Liver (tissue), 8 donors: ENCODE measurements at regions not wholly inside any gene's neighbourhood (a gene's known extent, or its start where the extent isn't known, plus 50 kb on each side); places are given as distances from the start of the nearest gene placed in this dataset.

Source experiments
- DNase-seq: peaks from one replicate; pipeline ENCODE4 v3.0.0-alpha.2; 2017; ENCODE audit warnings: low spot score
- H3K27ac ChIP-seq, 2 donors: one replicate each; pipeline ENCODE4 v1.7.0; 2013; ENCODE audit warnings: inconsistent platforms in 2 of 2, low read length in 2 of 2, control low read depth in 1 of 2, low read depth in 1 of 2, mild to moderate bottlenecking in 1 of 2
- H3K27me3 ChIP-seq, 4 donors: one replicate each; pipeline versions ENCODE4 v1.6.1 to v1.7.0; 2013; ENCODE audit warnings: low read length in 3 of 4, inconsistent platforms in 1 of 4, mild to moderate bottlenecking in 1 of 4, moderate library complexity in 1 of 4; ENCODE audit not compliant: control insufficient read depth in 4 of 4, insufficient read depth in 4 of 4
- H3K36me3 ChIP-seq, 4 donors: one replicate each; pipeline versions ENCODE4 v1.6.1 to v1.7.0; 2013; ENCODE audit warnings: low read length in 3 of 4, mild to moderate bottlenecking in 3 of 4, low read depth in 1 of 4, moderate library complexity in 1 of 4; ENCODE audit not compliant: control insufficient read depth in 4 of 4, insufficient read depth in 3 of 4
- H3K4me1 ChIP-seq, 4 donors: one replicate each; pipeline versions ENCODE4 v1.6.1 to v1.7.0; 2013; ENCODE audit warnings: low read length in 3 of 4, mild to moderate bottlenecking in 3 of 4, moderate library complexity in 1 of 4; ENCODE audit not compliant: control insufficient read depth in 4 of 4, insufficient read depth in 4 of 4
- H3K4me3 ChIP-seq, 3 donors: one replicate each; pipeline versions ENCODE4 v1.6.1 to v1.7.0; 2013; ENCODE audit warnings: low read length in 3 of 3, control low read depth in 1 of 3, low read depth in 1 of 3, mild to moderate bottlenecking in 1 of 3
- H3K9ac ChIP-seq, 2 donors: one replicate each; pipeline ENCODE4 v1.7.0; 2013; ENCODE audit warnings: low read length in 2 of 2, mild to moderate bottlenecking in 2 of 2, moderate library complexity in 2 of 2, control low read depth in 1 of 2, low read depth in 1 of 2
- H3K9me3 ChIP-seq, 4 donors: one replicate each; pipeline versions ENCODE4 v1.6.1 to v1.7.0; 2013; ENCODE audit warnings: low read length in 3 of 4; ENCODE audit not compliant: control insufficient read depth in 4 of 4
- EGR1 ChIP-seq, 2 donors: IDR thresholded peaks; 2 replicates each; pipeline ENCODE4 v1.6.1; 2016 to 2018; ENCODE audit warnings: antibody characterized with exemption in 2 of 2, low read depth in 2 of 2
- FOXA1 ChIP-seq: IDR thresholded peaks from 2 replicates; pipeline ENCODE4 v1.6.1; 2016; ENCODE audit warnings: antibody characterized with exemption
- FOXA2 ChIP-seq: IDR thresholded peaks from 2 replicates; pipeline ENCODE4 v1.6.1; 2016; ENCODE audit warnings: antibody characterized with exemption
- GABPA ChIP-seq, 2 donors: IDR thresholded peaks in 1 of 2; conservative IDR thresholded peaks in 1 of 2; 2 replicates each; pipeline ENCODE4 v1.6.1; 2016; ENCODE audit warnings: antibody characterized with exemption in 2 of 2, mild to moderate bottlenecking in 1 of 2, moderate library complexity in 1 of 2
- HNF4A ChIP-seq, 2 donors: conservative IDR thresholded peaks; 2 replicates each; pipeline ENCODE4 v1.6.1; 2016; ENCODE audit warnings: antibody characterized with exemption in 2 of 2, mild to moderate bottlenecking in 2 of 2
- HNF4G ChIP-seq: IDR thresholded peaks from 2 replicates; pipeline ENCODE4 v1.6.1; 2016; ENCODE audit warnings: antibody characterized with exemption
- JUND ChIP-seq, 2 donors: IDR thresholded peaks; 2 replicates each; pipeline ENCODE4 v1.6.1; 2016; ENCODE audit warnings: antibody characterized with exemption in 2 of 2
- NR2F2 ChIP-seq: IDR thresholded peaks from 2 replicates; pipeline ENCODE4 v1.6.1; 2016; ENCODE audit warnings: antibody characterized with exemption
- RAD21 ChIP-seq, 2 donors: IDR thresholded peaks; 2 replicates each; pipeline ENCODE4 v1.6.1; 2016; ENCODE audit warnings: antibody characterized with exemption in 2 of 2, mild to moderate bottlenecking in 2 of 2
- REST ChIP-seq: IDR thresholded peaks from 2 replicates; pipeline ENCODE4 v1.6.1; 2016; ENCODE audit warnings: antibody characterized with exemption, mild to moderate bottlenecking
- RXRA ChIP-seq, 2 donors: IDR thresholded peaks; 2 replicates each; pipeline ENCODE4 v1.6.1; 2017 to 2018; ENCODE audit warnings: antibody characterized with exemption in 2 of 2, mild to moderate bottlenecking in 1 of 2
- SP1 ChIP-seq: IDR thresholded peaks from 2 replicates; pipeline ENCODE4 v1.6.1; 2018; ENCODE audit warnings: antibody characterized with exemption, mild to moderate bottlenecking
- TAF1 ChIP-seq: conservative IDR thresholded peaks from 2 replicates; pipeline ENCODE4 v1.6.1; 2016; ENCODE audit warnings: antibody characterized with exemption, mild to moderate bottlenecking
- YY1 ChIP-seq: IDR thresholded peaks from 2 replicates; pipeline ENCODE4 v1.6.1; 2016; ENCODE audit warnings: antibody characterized with exemption, mild to moderate bottlenecking
- WGBS: extraction: QIAGEN DNeasy Blood & Tissue Kit; methylation state at CpG from one replicate; pipeline ENCODE4 v1.1.7; 2013; 5-methylcytosine and 5-hydroxymethylcytosine counted together
- TF ChIP-seq, protein P1 (sequence below): IDR thresholded peaks from 2 replicates; pipeline ENCODE4 v1.6.1; 2016; ENCODE audit warnings: antibody characterized with exemption
- TF ChIP-seq, protein P2 (sequence below): IDR thresholded peaks from 2 replicates; pipeline ENCODE4 v1.6.1; 2016; ENCODE audit warnings: antibody characterized with exemption
- TF ChIP-seq, protein P3 (sequence below): IDR thresholded peaks from 2 replicates; pipeline ENCODE4 v1.6.1; 2016; ENCODE audit warnings: antibody characterized with exemption
- TF ChIP-seq, protein P4 (sequence below): fragments of 150-350 bp; IDR thresholded peaks from 2 replicates; pipeline ENCODE4 v1.5.1; 2017; ENCODE audit warnings: improper control_type of control experiment, low read depth, low read length; ENCODE audit not compliant: missing input control
- donor health status: healthy.
- donor health status: healthy.
- donor health status: healthy.
- donor health status: healthy.
- donor health status: healthy.

DNA sequence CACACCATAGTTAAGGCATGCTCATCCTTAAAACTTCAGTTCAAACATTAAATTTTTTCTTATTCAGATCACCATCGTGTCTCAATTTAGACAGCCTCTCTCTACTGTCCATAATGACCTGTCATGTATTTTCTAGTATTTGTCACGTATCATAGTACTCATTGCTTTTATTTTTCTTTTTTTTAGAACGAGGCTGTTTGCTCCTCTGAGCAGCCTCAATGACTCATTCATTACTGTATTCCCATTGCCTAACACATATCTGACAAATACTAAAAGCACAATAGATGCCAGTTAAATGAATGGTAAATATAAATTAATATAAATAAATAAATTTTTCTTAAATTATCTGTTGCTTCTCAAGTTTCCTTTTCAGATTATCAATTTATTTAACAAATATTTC, 245.5 kb downstream of the TUBA3C start:
- no peak for DNase-seq
- WGBS: 54% methylated on average over 3 of the region's 3 CpGs
- Histone ChIP-seq H3K4me3 (no peak overlapping the region), H3K4me1 (no peaks in the 10 kb centered on the region), H3K27ac (no peak overlapping the region), H3K9me3 (no peaks in the 10 kb centered on the region), H3K27me3 (peaks cover 0 to 4% (median 0%) of the 10 kb centered on the region in 4 donors), H3K9ac (no peak overlapping the region), H3K36me3 (no peaks in the 10 kb centered on the region)
- TF ChIP-seq, protein P1, sequence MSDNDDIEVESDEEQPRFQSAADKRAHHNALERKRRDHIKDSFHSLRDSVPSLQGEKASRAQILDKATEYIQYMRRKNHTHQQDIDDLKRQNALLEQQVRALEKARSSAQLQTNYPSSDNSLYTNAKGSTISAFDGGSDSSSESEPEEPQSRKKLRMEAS: no peak
- TF ChIP-seq REST (no peak), FOXA1 (no peak), EGR1 (IDR thresholded peaks at IDR 0.05; ENCODE audit: low read depth in 2 of 2) (no peak), TAF1 (no peak), SP1 (no peak), FOXA2 (no peak), JUND (IDR thresholded peaks at IDR 0.05) (no peak), NR2F2 (no peak), RAD21 (IDR thresholded peaks at IDR 0.05) (no peak), HNF4G (no peak), RXRA (IDR thresholded peaks at IDR 0.05) (no peak), YY1 (no peak), HNF4A (conservative IDR thresholded peaks at IDR 0.05) (no peak), GABPA (IDR thresholded peaks at IDR 0.05 in 1 of 2, conservative IDR thresholded peaks at IDR 0.05 in 1 of 2) (no peak)
- TF ChIP-seq, protein P2, sequence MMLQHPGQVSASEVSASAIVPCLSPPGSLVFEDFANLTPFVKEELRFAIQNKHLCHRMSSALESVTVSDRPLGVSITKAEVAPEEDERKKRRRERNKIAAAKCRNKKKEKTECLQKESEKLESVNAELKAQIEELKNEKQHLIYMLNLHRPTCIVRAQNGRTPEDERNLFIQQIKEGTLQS: no peak
- TF ChIP-seq, protein P3, sequence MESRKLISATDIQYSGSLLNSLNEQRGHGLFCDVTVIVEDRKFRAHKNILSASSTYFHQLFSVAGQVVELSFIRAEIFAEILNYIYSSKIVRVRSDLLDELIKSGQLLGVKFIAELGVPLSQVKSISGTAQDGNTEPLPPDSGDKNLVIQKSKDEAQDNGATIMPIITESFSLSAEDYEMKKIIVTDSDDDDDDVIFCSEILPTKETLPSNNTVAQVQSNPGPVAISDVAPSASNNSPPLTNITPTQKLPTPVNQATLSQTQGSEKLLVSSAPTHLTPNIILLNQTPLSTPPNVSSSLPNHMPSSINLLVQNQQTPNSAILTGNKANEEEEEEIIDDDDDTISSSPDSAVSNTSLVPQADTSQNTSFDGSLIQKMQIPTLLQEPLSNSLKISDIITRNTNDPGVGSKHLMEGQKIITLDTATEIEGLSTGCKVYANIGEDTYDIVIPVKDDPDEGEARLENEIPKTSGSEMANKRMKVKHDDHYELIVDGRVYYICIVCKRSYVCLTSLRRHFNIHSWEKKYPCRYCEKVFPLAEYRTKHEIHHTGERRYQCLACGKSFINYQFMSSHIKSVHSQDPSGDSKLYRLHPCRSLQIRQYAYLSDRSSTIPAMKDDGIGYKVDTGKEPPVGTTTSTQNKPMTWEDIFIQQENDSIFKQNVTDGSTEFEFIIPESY: no peak
- TF ChIP-seq, protein P4, sequence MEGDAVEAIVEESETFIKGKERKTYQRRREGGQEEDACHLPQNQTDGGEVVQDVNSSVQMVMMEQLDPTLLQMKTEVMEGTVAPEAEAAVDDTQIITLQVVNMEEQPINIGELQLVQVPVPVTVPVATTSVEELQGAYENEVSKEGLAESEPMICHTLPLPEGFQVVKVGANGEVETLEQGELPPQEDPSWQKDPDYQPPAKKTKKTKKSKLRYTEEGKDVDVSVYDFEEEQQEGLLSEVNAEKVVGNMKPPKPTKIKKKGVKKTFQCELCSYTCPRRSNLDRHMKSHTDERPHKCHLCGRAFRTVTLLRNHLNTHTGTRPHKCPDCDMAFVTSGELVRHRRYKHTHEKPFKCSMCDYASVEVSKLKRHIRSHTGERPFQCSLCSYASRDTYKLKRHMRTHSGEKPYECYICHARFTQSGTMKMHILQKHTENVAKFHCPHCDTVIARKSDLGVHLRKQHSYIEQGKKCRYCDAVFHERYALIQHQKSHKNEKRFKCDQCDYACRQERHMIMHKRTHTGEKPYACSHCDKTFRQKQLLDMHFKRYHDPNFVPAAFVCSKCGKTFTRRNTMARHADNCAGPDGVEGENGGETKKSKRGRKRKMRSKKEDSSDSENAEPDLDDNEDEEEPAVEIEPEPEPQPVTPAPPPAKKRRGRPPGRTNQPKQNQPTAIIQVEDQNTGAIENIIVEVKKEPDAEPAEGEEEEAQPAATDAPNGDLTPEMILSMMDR: no peak
